GM19397 (cell line): ENCODE measurements at regions not wholly inside any gene's neighbourhood (a gene's known extent, or its start where the extent isn't known, plus 50 kb on each side); places are given as distances from the start of the nearest gene placed in this dataset.

ENCODE experiments used
- ATAC-seq: cut with Tn5 transposase; IDR thresholded peaks from one replicate; pipeline ENCODE4 v1.9.1; 2021; ENCODE audit warnings: mild to moderate bottlenecking, moderate library complexity; ENCODE audit not compliant: unreplicated experiment

GRCh38 chr5:148912714-148913398, 86.4 kb downstream of the ADRB2 start:
- ATAC-seq = no peak

GRCh38 chr5:148913493-148913892, 87.1 kb downstream of the ADRB2 start:
- ATAC-seq = no peak

GRCh38 chr5:148913985-148914431, 87.6 kb downstream of the ADRB2 start:
- no peak for ATAC-seq

GRCh38 chr5:148915224-148915817, 88.9 kb downstream of the ADRB2 start:
- no peak for ATAC-seq

- ATAC-seq = no peak
Observed at GRCh38 chr5:148920646-148921288, 94.4 kb downstream of the ADRB2 start.

- ATAC-seq = no peak
Observed at GRCh38 chr5:148921350-148921749, 94.9 kb downstream of the ADRB2 start.

GRCh38 chr5:148922606-148923005, 96.2 kb downstream of the ADRB2 start:
- ATAC-seq = peak; percentile 67

- ATAC-seq = no peak
Observed at GRCh38 chr5:148923023-148923422, 96.6 kb downstream of the ADRB2 start.

GRCh38 chr5:148924817-148925216, 98.4 kb downstream of the ADRB2 start:
- ATAC-seq = no peak

GRCh38 chr5:148926207-148926606, 99.8 kb downstream of the ADRB2 start:
- no peak for ATAC-seq

GRCh38 chr5:148927307-148927946, 101.0 kb downstream of the ADRB2 start:
- ATAC-seq = no peak

GRCh38 chr5:148928141-148928540, 101.7 kb downstream of the ADRB2 start:
- ATAC-seq = no peak

GRCh38 chr5:148931453-148932057, 105.1 kb downstream of the ADRB2 start:
- no peak for ATAC-seq

- no peak for ATAC-seq
Observed at GRCh38 chr5:148932355-148932935, 106.0 kb downstream of the ADRB2 start.

GRCh38 chr5:148933903-148934432, 107.6 kb downstream of the ADRB2 start:
- ATAC-seq = no peak

- no peak for ATAC-seq
Observed at GRCh38 chr5:148934895-148935400, 108.5 kb downstream of the ADRB2 start.

- ATAC-seq = no peak
Observed at GRCh38 chr5:148937239-148937638, 110.8 kb downstream of the ADRB2 start.

- no peak for ATAC-seq
Observed at GRCh38 chr5:148937830-148938521, 111.6 kb downstream of the ADRB2 start.

GRCh38 chr5:148938522-148938882, 112.1 kb downstream of the ADRB2 start:
- ATAC-seq = no peak

GRCh38 chr5:148939676-148940075, 113.3 kb downstream of the ADRB2 start:
- ATAC-seq = no peak
